CD8-positive, alpha-beta memory T cell (primary cell): ENCODE measurements at regions not wholly inside any gene's neighbourhood (a gene's known extent, or its start where the extent isn't known, plus 50 kb on each side); places are given as distances from the start of the nearest gene placed in this dataset.
"Not testable (repeated sequence)": the region's sequence is repeated elsewhere in the genome, so short reads cannot be mapped to it uniquely, and the experiment has no call there.

ENCODE experiments used
- CTCF ChIA-PET: fragments of 350-600 bp; sonication (Branson Sonifier 250); formaldehyde crosslinking; loops from one replicate; lab custom pipeline; 2021; ENCODE audit warnings: antibody characterized with exemption; lab: Charles Lee
- POLR2A ChIA-PET: fragments of 350-600 bp; sonication (Branson Sonifier 250); formaldehyde crosslinking; loops from one replicate; lab custom pipeline; 2021; ENCODE audit warnings: antibody characterized with exemption; lab: Charles Lee
- DNase-seq, 5 donors: peaks; one replicate each; pipeline versions ENCODE4 v3.0.0 to v3.0.0-alpha.2; 2020 to 2022; ENCODE audit warnings: mixed read lengths in 1 of 5
- H3K27ac ChIP-seq: one replicate; pipeline ENCODE4 v1.7.0; 2013; ENCODE audit warnings: low read depth, mild to moderate bottlenecking, low read length, moderate library complexity
- H3K27me3 ChIP-seq: 2 replicates; pipeline ENCODE4 v1.7.0; 2013; ENCODE audit warnings: low read length, mild to moderate bottlenecking; ENCODE audit not compliant: insufficient read depth, poor library complexity, severe bottlenecking
- H3K36me3 ChIP-seq: 2 replicates; pipeline ENCODE4 v1.7.0; 2013; ENCODE audit warnings: mild to moderate bottlenecking, low read length, moderate library complexity; ENCODE audit not compliant: insufficient read depth
- H3K4me1 ChIP-seq: 2 replicates; pipeline ENCODE4 v1.7.0; 2013; ENCODE audit warnings: mild to moderate bottlenecking, low read length, moderate library complexity; ENCODE audit not compliant: insufficient read depth
- H3K4me3 ChIP-seq: 2 replicates; pipeline ENCODE4 v1.7.0; 2013; ENCODE audit warnings: mild to moderate bottlenecking, low read length
- H3K9me3 ChIP-seq: 2 replicates; pipeline ENCODE4 v1.7.0; 2013; ENCODE audit warnings: mild to moderate bottlenecking, low read length
- H3K27ac Mint-ChIP-seq, 8 donors: one replicate each; pipeline ENCODE4 v1.8.0; 2020 to 2021; ENCODE audit warnings: mixed read lengths in 8 of 8, mild to moderate bottlenecking in 6 of 8, inconsistent platforms in 3 of 8, moderate library complexity in 3 of 8
- H3K27me3 Mint-ChIP-seq, 2 donors: one replicate each; pipeline ENCODE4 v1.8.0; 2020 to 2021; ENCODE audit warnings: mixed read lengths in 2 of 2, mild to moderate bottlenecking in 1 of 2, moderate library complexity in 1 of 2
- H3K36me3 Mint-ChIP-seq, 3 donors: one replicate each; pipeline ENCODE4 v1.8.0; 2020 to 2021; ENCODE audit warnings: mixed read lengths in 3 of 3, inconsistent platforms in 1 of 3, mild to moderate bottlenecking in 1 of 3
- H3K4me1 Mint-ChIP-seq, 3 donors: one replicate each; pipeline ENCODE4 v1.8.0; 2020 to 2021; ENCODE audit warnings: mixed read lengths in 3 of 3, inconsistent platforms in 1 of 3, mild to moderate bottlenecking in 1 of 3
- H3K4me3 Mint-ChIP-seq, 7 donors: one replicate each; pipeline ENCODE4 v1.8.0; 2020 to 2021; ENCODE audit warnings: mixed read lengths in 7 of 7, mild to moderate bottlenecking in 6 of 7, moderate library complexity in 4 of 7, inconsistent platforms in 2 of 7
- H3K9me3 Mint-ChIP-seq, 5 donors: one replicate each; pipeline ENCODE4 v1.8.0; 2020 to 2022; ENCODE audit warnings: mixed read lengths in 5 of 5, mild to moderate bottlenecking in 3 of 5, moderate library complexity in 2 of 5, inconsistent platforms in 1 of 5

- Histone ChIP-seq H3K27me3 (no peaks in the 10 kb centered on the region), H3K9me3 (no peaks in the 10 kb centered on the region), H3K4me1 (no peaks in the 10 kb centered on the region), H3K27ac (peak overlapping the region; percentile 51), H3K4me3 (no peak overlapping the region), H3K36me3 (no peaks in the 10 kb centered on the region)
- DNase-seq, result no peak
- Mint-ChIP-seq H3K4me3 (peak overlapping the region in 1 of 7 donors; percentile 4), H3K27ac (peak overlapping the region in 1 of 8 donors; percentile 64), H3K9me3 (no peaks in the 10 kb centered on the region), H3K36me3 (no peaks in the 10 kb centered on the region), H3K27me3 (peaks cover 2 to 7% of the 10 kb centered on the region in 2 donors), H3K4me1 (peaks cover 5 to 10% (median 7%) of the 10 kb centered on the region in 3 donors)
- ChIA-PET POLR2A (interaction anchor here (0.6 kb wide), 1 partner anchor 8 kb away, joined by 4 read pairs; no protein-coding TSS in a partner anchor), CTCF (interaction anchor here (1.6 kb wide), 1 partner anchor 18 kb away, joined by 5 read pairs; no protein-coding TSS in a partner anchor)
Measured at GRCh38 chr11:86175626-86176025, 68.9 kb upstream of the EED start.

- ChIA-PET CTCF (interaction anchor here (1.6 kb wide), 1 partner anchor 19 kb away, joined by 5 read pairs; no protein-coding TSS in a partner anchor), POLR2A (no interaction called here)
- H3K4me1 ChIP-seq, result no peaks in the 10 kb centered on the region
- no peak for DNase-seq
- Mint-ChIP-seq H3K27me3 (peaks cover 2 to 7% of the 10 kb centered on the region in 2 donors), H3K9me3 (no peaks in the 10 kb centered on the region), H3K4me3 (peak overlapping the region in 1 of 7 donors; percentile 4), H3K27ac (peak overlapping the region in 1 of 8 donors; percentile 64), H3K4me1 (peaks cover 5 to 10% (median 7%) of the 10 kb centered on the region in 3 donors), H3K36me3 (no peaks in the 10 kb centered on the region)
- no peaks in the 10 kb centered on the region for H3K36me3 ChIP-seq
- no peaks in the 10 kb centered on the region for H3K27me3 ChIP-seq
- H3K27ac ChIP-seq, result peak overlapping the region; percentile 51
- no peaks in the 10 kb centered on the region for H3K9me3 ChIP-seq
- H3K4me3 ChIP-seq, result no peak overlapping the region
Measured at GRCh38 chr11:86175191-86175590, 69.4 kb upstream of the EED start.

DNA sequence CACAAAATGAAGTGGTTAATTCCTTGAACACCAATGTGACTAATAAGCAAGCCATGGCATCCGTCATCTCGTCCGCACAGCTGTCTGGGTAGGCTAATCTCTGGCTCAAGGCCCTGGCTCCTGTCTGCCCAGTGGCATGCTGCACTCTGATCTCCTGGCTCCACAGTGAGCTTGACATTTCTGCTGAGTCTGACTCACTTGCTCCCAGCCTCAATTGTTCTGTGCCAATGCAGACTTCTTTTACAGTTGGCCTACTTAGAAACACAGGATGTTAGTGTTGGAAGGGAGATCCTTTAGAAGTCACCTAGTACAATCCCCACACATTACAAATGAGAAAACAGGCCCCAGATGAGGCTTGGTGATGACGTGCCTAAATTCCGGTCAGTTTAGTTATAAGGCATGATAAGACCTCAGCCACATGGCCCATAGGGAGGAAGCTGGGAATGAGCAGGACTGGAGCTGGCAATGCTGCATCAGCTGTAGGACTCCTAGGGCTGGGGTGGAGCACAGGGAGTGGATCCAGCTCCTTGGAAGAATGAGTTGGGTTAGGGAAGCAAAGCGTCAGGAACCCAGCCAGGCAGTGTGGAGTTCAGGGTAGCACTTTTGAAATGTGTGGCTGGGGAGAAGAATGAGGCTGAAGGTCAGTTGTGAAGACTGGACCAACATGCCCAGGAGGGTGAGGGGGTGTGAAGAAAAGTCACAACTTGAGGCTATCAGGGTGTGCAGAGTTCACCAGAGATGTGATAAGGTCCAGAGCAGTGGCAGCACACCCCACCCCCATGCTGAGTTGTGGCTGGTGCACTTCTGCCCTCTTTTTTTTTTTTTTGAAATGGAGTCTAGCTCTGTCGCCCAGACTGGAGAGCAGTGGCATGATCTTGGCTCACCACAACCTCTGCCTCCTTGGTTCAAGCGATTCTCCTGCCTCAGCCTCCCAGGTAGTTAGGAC lies 70.2 kb upstream of the EED start:
- no peak overlapping the region for H3K27ac Mint-ChIP-seq
- Histone ChIP-seq H3K4me3 (no peak overlapping the region), H3K36me3 (no peaks in the 10 kb centered on the region), H3K27me3 (no peaks in the 10 kb centered on the region), H3K4me1 (no peaks in the 10 kb centered on the region), H3K27ac (peak overlapping the region; percentile 51), H3K9me3 (no peaks in the 10 kb centered on the region)
- H3K27me3 Mint-ChIP-seq, result peaks cover 2 to 7% of the 10 kb centered on the region in 2 donors
- no peaks in the 10 kb centered on the region for H3K9me3 Mint-ChIP-seq
- CTCF ChIA-PET, result interaction anchor here (1.6 kb wide), 1 partner anchor 19 kb away, joined by 5 read pairs; no protein-coding TSS in a partner anchor
- POLR2A ChIA-PET, result no interaction called here
- no peaks in the 10 kb centered on the region for H3K36me3 Mint-ChIP-seq
- peaks cover 5 to 10% (median 7%) of the 10 kb centered on the region in 3 donors for H3K4me1 Mint-ChIP-seq
- no peak for DNase-seq
- H3K4me3 Mint-ChIP-seq, result no peak overlapping the region

DNA sequence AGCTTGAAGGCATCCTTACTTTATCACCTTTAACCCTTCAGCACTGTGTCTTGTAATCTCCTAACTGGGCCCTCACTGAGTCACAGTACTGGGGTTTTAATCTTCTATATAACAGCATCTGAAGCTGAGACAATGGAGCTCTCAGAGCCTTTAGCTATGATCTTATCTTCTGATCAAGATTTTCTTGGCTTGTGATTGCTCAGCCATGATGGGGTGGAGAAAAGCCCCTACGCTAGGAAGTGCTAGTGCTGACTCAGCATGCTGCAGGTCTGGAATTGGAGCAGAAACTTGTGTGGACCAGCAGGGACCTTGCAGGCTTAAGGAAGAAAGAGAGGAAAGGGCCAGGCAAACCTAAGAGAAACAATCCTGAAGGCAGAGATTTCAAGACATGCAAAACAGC lies 71.7 kb upstream of the EED start:
- CTCF ChIA-PET, result interaction anchor here (1.0 kb wide), 1 partner anchor 21 kb away, joined by 3 read pairs; no protein-coding TSS in a partner anchor
- Mint-ChIP-seq H3K4me1 (peaks cover 5 to 10% (median 7%) of the 10 kb centered on the region in 3 donors), H3K36me3 (no peaks in the 10 kb centered on the region), H3K9me3 (no peaks in the 10 kb centered on the region), H3K4me3 (no peak overlapping the region), H3K27me3 (peaks cover 2 to 7% of the 10 kb centered on the region in 2 donors), H3K27ac (no peak overlapping the region)
- no peaks in the 10 kb centered on the region for H3K36me3 ChIP-seq
- H3K4me3 ChIP-seq, result no peak overlapping the region
- no peaks in the 10 kb centered on the region for H3K4me1 ChIP-seq
- DNase-seq, result no peak
- no peak overlapping the region for H3K27ac ChIP-seq
- H3K9me3 ChIP-seq, result no peaks in the 10 kb centered on the region
- H3K27me3 ChIP-seq, result no peaks in the 10 kb centered on the region
- POLR2A ChIA-PET, result no interaction called here

DNA sequence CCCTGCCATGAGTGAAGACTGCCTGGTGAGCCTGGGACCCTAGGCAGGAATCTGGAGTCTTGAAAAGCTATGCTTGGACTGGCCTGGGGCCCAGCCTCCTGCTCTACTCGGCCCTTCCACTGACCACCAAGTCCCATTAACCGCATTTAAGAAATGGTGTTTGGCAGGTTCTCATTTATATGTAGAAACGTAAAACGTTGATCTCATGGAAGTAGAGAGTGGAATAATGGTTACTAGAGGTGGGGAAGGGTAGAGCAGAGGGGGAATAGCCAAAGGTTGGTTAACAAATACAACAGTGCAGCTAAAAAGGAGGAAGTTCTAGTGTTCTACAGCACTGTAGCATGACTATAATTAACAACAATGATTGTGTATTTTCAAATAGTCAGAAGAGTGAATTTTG lies 72.9 kb upstream of the EED start:
- Histone ChIP-seq H3K4me3 (no peak overlapping the region), H3K36me3 (no peaks in the 10 kb centered on the region), H3K27ac (no peak overlapping the region), H3K27me3 (no peaks in the 10 kb centered on the region), H3K9me3 (no peaks in the 10 kb centered on the region), H3K4me1 (no peaks in the 10 kb centered on the region)
- no peak for DNase-seq
- Mint-ChIP-seq H3K4me3 (no peak overlapping the region), H3K27ac (no peak overlapping the region), H3K36me3 (no peaks in the 10 kb centered on the region), H3K4me1 (peaks cover 5 to 7% (median 6%) of the 10 kb centered on the region in 3 donors), H3K9me3 (no peaks in the 10 kb centered on the region), H3K27me3 (peaks cover 2 to 7% of the 10 kb centered on the region in 2 donors)
- POLR2A ChIA-PET, result no interaction called here
- CTCF ChIA-PET, result no interaction called here

DNA sequence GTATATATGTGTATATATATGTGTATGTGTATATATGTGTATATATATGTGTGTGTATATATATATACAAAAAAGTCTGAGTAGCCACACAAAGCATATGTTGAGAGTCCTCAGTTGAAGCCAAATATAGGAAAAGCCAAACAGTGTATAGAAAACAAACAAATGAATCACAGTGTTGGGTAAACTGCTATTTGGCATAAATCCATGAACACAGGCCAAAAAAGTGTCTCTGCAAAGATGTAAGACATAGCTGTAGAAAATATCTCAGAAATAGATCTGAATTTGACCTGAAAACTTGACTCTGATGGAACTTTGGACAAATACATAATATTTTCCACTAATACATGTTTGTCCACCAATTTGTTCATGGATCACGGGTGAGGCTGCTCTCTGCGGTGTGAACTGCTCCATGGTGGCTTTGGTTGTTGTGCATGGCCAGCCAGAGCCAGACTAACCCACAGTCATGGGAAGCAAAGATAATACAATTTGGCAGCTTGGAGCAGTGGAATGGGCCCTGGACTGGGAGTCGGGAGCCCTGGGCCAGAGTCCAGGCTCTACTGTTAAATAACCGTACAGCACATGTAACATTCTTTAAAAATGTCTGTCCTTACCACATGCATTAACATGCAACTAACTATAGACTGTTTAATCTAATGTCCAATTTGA lies 76.9 kb upstream of the EED start:
- Mint-ChIP-seq H3K4me3 (no peak overlapping the region), H3K9me3 (no peaks in the 10 kb centered on the region), H3K27ac (peak overlapping the region in 1 of 8 donors; percentile 21), H3K27me3 (no peaks in the 10 kb centered on the region), H3K36me3 (peaks cover 0 to 4% (median 0%) of the 10 kb centered on the region in 3 donors), H3K4me1 (no peaks in the 10 kb centered on the region)
- Histone ChIP-seq H3K27me3 (no peaks in the 10 kb centered on the region), H3K27ac (no peak overlapping the region), H3K36me3 (no peaks in the 10 kb centered on the region), H3K9me3 (no peaks in the 10 kb centered on the region), H3K4me1 (no peaks in the 10 kb centered on the region), H3K4me3 (no peak overlapping the region)
- no peak for DNase-seq
- ChIA-PET POLR2A (interaction anchor here (0.7 kb wide), 2 partner anchors 8 to 9 kb away, joined by 4 read pairs; no protein-coding TSS in a partner anchor), CTCF (interaction anchor here (1.4 kb wide), 1 partner anchor 26 kb away, joined by 4 read pairs; no protein-coding TSS in a partner anchor)

GRCh38 chr11:86166287-86166686 lies 78.3 kb upstream of the EED start:
- POLR2A ChIA-PET, H3K4me1 Mint-ChIP-seq, H3K36me3 Mint-ChIP-seq: not testable (repeated sequence)

More at GRCh38 chr11:86166287-86166686, 78.3 kb upstream of the EED start:
- H3K27me3 ChIP-seq, H3K27ac Mint-ChIP-seq, H3K4me3 ChIP-seq, H3K9me3 ChIP-seq, H3K36me3 ChIP-seq, H3K9me3 Mint-ChIP-seq, H3K4me1 ChIP-seq, H3K27ac ChIP-seq, H3K4me3 Mint-ChIP-seq, DNase-seq, H3K27me3 Mint-ChIP-seq: not testable (repeated sequence)
- CTCF ChIA-PET, result interaction anchor here (1.4 kb wide), 1 partner anchor 27 kb away, joined by 4 read pairs; no protein-coding TSS in a partner anchor
